Neural cell (in vitro differentiated cells): ENCODE measurements at regions not wholly inside any gene's neighbourhood (a gene's known extent, or its start where the extent isn't known, plus 50 kb on each side); places are given as distances from the start of the nearest gene placed in this dataset.

Experiments used
- H2AFZ ChIP-seq: fragments of 200-600, 300-800 bp; sonication (generic), shearing (Covaris generic); 2 replicates; pipeline ENCODE4 v1.6.0; 2014; ENCODE audit warnings: low read depth, mild to moderate bottlenecking, antibody characterized with exemption, low read length, moderate library complexity
- H3F3A ChIP-seq: fragments of 200-600 bp; shearing (Covaris generic); 2 replicates; pipeline ENCODE4 v1.6.1; 2016; ENCODE audit warnings: mild to moderate bottlenecking, moderate library complexity, mixed read lengths, antibody characterized with exemption, low read length; ENCODE audit not compliant: insufficient read depth, poor library complexity, severe bottlenecking
- H3K27ac ChIP-seq: fragments of 200-600, 300-800 bp; sonication (generic), shearing (Covaris generic); 2 replicates; pipeline ENCODE4 v1.5.1; 2014; ENCODE audit warnings: mild to moderate bottlenecking, low read length, moderate library complexity
- H3K27me3 ChIP-seq: fragments of 300-800, 200-600 bp; sonication (generic), shearing (Covaris generic); 2 replicates; pipeline ENCODE4 v1.6.0; 2014; ENCODE audit warnings: mild to moderate bottlenecking, low read depth, low read length, moderate library complexity; ENCODE audit not compliant: insufficient read depth
- H3K36me3 ChIP-seq: fragments of 300-800, 200-600 bp; sonication (generic), shearing (Covaris generic); 2 replicates; pipeline ENCODE4 v1.5.1; 2014; ENCODE audit warnings: mild to moderate bottlenecking, antibody characterized with exemption, low read length, moderate library complexity; ENCODE audit not compliant: insufficient read depth
- H3K4me2 ChIP-seq: fragments of 300-800, 200-600 bp; sonication (generic), shearing (Covaris generic); 2 replicates; pipeline ENCODE4 v1.6.0; 2014; ENCODE audit warnings: mild to moderate bottlenecking, low read length
- H3K4me3 ChIP-seq: fragments of 300-800, 200-600 bp; sonication (generic), shearing (Covaris generic); 2 replicates; pipeline ENCODE4 v1.5.1; 2014; ENCODE audit warnings: mild to moderate bottlenecking, low read length, moderate library complexity
- H3K79me2 ChIP-seq: fragments of 200-600 bp; shearing (Covaris generic); replicated peaks from 2 replicates; pipeline ENCODE4 v1.6.0; 2014; ENCODE audit warnings: mild to moderate bottlenecking, low read length, moderate library complexity; ENCODE audit not compliant: insufficient read depth
- H3K9ac ChIP-seq: fragments of 300-800, 200-600 bp; sonication (generic), shearing (Covaris generic); 2 replicates; pipeline ENCODE4 v1.6.1; 2016; ENCODE audit warnings: mild to moderate bottlenecking, low read length, mixed read lengths
- H3K9me2 ChIP-seq: fragments of 200-600 bp; shearing (Covaris generic); 2 replicates; pipeline ENCODE4 v1.6.1; 2016; ENCODE audit warnings: mild to moderate bottlenecking, low read length, mixed read lengths; ENCODE audit not compliant: insufficient read depth
- H3K9me3 ChIP-seq: fragments of 200-600, 300-800 bp; sonication (generic), shearing (Covaris generic); 2 replicates; pipeline ENCODE4 v1.6.1; 2016; ENCODE audit warnings: mild to moderate bottlenecking, mixed run types, low read length, moderate library complexity, mixed read lengths
- H4K20me1 ChIP-seq: fragments of 200-600 bp; shearing (Covaris generic); 2 replicates; pipeline ENCODE4 v1.6.1; 2016; ENCODE audit warnings: mild to moderate bottlenecking, mixed run types; ENCODE audit not compliant: insufficient read depth
- CTCF ChIP-seq: fragments of 450-650 bp; IDR thresholded peaks from 2 replicates; pipeline ENCODE4 v1.5.1; 2014; ENCODE audit warnings: antibody characterized with exemption, mild to moderate bottlenecking, moderate library complexity; ENCODE audit not compliant: poor library complexity, severe bottlenecking
- EP300 ChIP-seq: fragments of 450-650 bp; conservative IDR thresholded peaks from 2 replicates; pipeline ENCODE4 v1.6.1; 2014; ENCODE audit warnings: antibody characterized with exemption, mild to moderate bottlenecking, moderate library complexity; ENCODE audit not compliant: poor library complexity, severe bottlenecking
- EZH2 ChIP-seq: fragments of 200-600, 300-800 bp; shearing (Covaris generic), sonication (generic); IDR thresholded peaks from 2 replicates; pipeline ENCODE4 v1.6.1; 2014; ENCODE audit warnings: antibody characterized with exemption, low read length, borderline replicate concordance, mild to moderate bottlenecking; ENCODE audit not compliant: insufficient read depth, poor library complexity, severe bottlenecking
- MXI1 ChIP-seq: fragments of 450-650 bp; conservative IDR thresholded peaks from 2 replicates; pipeline ENCODE4 v1.6.1; 2014; ENCODE audit warnings: antibody characterized with exemption, mild to moderate bottlenecking; ENCODE audit not compliant: poor library complexity, severe bottlenecking
- POLR2AphosphoS5 ChIP-seq: IDR thresholded peaks from 2 replicates; pipeline ENCODE4 v1.6.1; 2012
- RAD21 ChIP-seq: fragments of 450-650 bp; conservative IDR thresholded peaks from 2 replicates; pipeline ENCODE4 v1.6.1; 2014; ENCODE audit warnings: antibody characterized with exemption, mild to moderate bottlenecking, moderate library complexity
- REST ChIP-seq: IDR thresholded peaks from 2 replicates; pipeline ENCODE4 v1.6.1; 2012; ENCODE audit warnings: borderline replicate concordance
- SMC3 ChIP-seq: fragments of 450-650 bp; conservative IDR thresholded peaks from 2 replicates; pipeline ENCODE4 v1.6.1; 2014; ENCODE audit warnings: antibody characterized with exemption, mild to moderate bottlenecking, moderate library complexity; ENCODE audit not compliant: poor library complexity
- TAF1 ChIP-seq: IDR thresholded peaks from 2 replicates; pipeline ENCODE4 v1.6.1; 2012; ENCODE audit warnings: low read depth

- no peaks in the 10 kb centered on the region for H3K9me2 ChIP-seq
- H3K79me2 ChIP-seq, result no peaks in the 10 kb centered on the region
Measured at GRCh38 chr1:36570006-36570405, 87.3 kb upstream of the CSF3R start.

GRCh38 chr1:36567601-36568341 is 85.1 kb upstream of the CSF3R start:
- H3K4me3 ChIP-seq, result no peak overlapping the region
- H3F3A ChIP-seq, result no peaks in the 10 kb centered on the region
- H3K4me2 ChIP-seq, result no peak overlapping the region
- no peak overlapping the region for H3K9ac ChIP-seq
- no peak overlapping the region for H3K27ac ChIP-seq
- H3K27me3 ChIP-seq, result no peaks in the 10 kb centered on the region
- H3K36me3 ChIP-seq, result no peaks in the 10 kb centered on the region
- no peak overlapping the region for H2AFZ ChIP-seq
- H3K9me2 ChIP-seq, result no peaks in the 10 kb centered on the region
- H4K20me1 ChIP-seq, result no peaks in the 10 kb centered on the region
- TF ChIP-seq EZH2 (no peak), RAD21 (no peak), POLR2AphosphoS5 (no peak), EP300 (no peak), TAF1 (no peak), REST (no peak), SMC3 (no peak), CTCF (no peak), MXI1 (no peak)
- H3K9me3 ChIP-seq, result no peaks in the 10 kb centered on the region
- no peaks in the 10 kb centered on the region for H3K79me2 ChIP-seq

More at GRCh38 chr1:36570006-36570405, 87.3 kb upstream of the CSF3R start:
- Histone ChIP-seq H3K4me2 (no peak overlapping the region), H3K4me3 (no peak overlapping the region), H3K9me3 (no peaks in the 10 kb centered on the region), H3F3A (no peaks in the 10 kb centered on the region), H4K20me1 (no peaks in the 10 kb centered on the region), H2AFZ (no peak overlapping the region), H3K36me3 (no peaks in the 10 kb centered on the region), H3K27me3 (no peaks in the 10 kb centered on the region), H3K27ac (no peak overlapping the region), H3K9ac (no peak overlapping the region)
- no peak for TF ChIP-seq CTCF
- TF ChIP-seq TAF1, result no peak
- no peak for TF ChIP-seq EZH2
- no peak for TF ChIP-seq SMC3
- no peak for TF ChIP-seq RAD21
- no peak for TF ChIP-seq EP300
- no peak for TF ChIP-seq POLR2AphosphoS5
